Stomach smooth muscle (tissue), 2 donors: ENCODE measurements at regions not wholly inside any gene's neighbourhood (a gene's known extent, or its start where the extent isn't known, plus 50 kb on each side); places are given as distances from the start of the nearest gene placed in this dataset.

Experiments
- H3K27ac ChIP-seq: one replicate; pipeline ENCODE4 v1.7.0; 2013; ENCODE audit warnings: mild to moderate bottlenecking, low read length, inconsistent platforms
- H3K27me3 ChIP-seq, 2 donors: one replicate each; pipeline ENCODE4 v1.7.0; 2013; ENCODE audit warnings: low read length in 2 of 2; ENCODE audit not compliant: insufficient read depth in 2 of 2, control insufficient read depth in 1 of 2
- H3K36me3 ChIP-seq, 2 donors: one replicate each; pipeline ENCODE4 v1.7.0; 2013; ENCODE audit warnings: low read length in 2 of 2; ENCODE audit not compliant: control insufficient read depth in 2 of 2, insufficient read depth in 2 of 2
- H3K4me1 ChIP-seq: one replicate; pipeline ENCODE4 v1.7.0; 2013; ENCODE audit warnings: low read length; ENCODE audit not compliant: control insufficient read depth, insufficient read depth
- H3K4me3 ChIP-seq, 2 donors: one replicate each; pipeline ENCODE4 v1.7.0; 2013; ENCODE audit warnings: low read length in 2 of 2
- H3K9ac ChIP-seq, 2 donors: one replicate each; pipeline ENCODE4 v1.7.0; 2013; ENCODE audit warnings: low read length in 2 of 2, mild to moderate bottlenecking in 1 of 2
- H3K9me3 ChIP-seq, 2 donors: one replicate each; pipeline ENCODE4 v1.7.0; 2013; ENCODE audit warnings: low read length in 2 of 2; ENCODE audit not compliant: control insufficient read depth in 2 of 2
- donor health status: healthy.
- donor health status: Pancreatic carcinoma.

GRCh38 chr10:47061776-47062175, 150.5 kb downstream of the PTPN20 start:
- Histone ChIP-seq H3K9ac (no peak overlapping the region), H3K4me3 (no peak overlapping the region)

GRCh38 chr10:47062441-47063200, 151.4 kb downstream of the PTPN20 start:
- H3K27me3 ChIP-seq, result peaks cover 0 to 2% of the 10 kb centered on the region in 2 donors

More at GRCh38 chr10:47061776-47062175, 150.5 kb downstream of the PTPN20 start:
- Histone ChIP-seq H3K27ac (no peak overlapping the region), H3K9me3 (no peaks in the 10 kb centered on the region), H3K36me3 (no peaks in the 10 kb centered on the region), H3K4me1 (no peaks in the 10 kb centered on the region), H3K27me3 (peaks cover 0 to 2% of the 10 kb centered on the region in 2 donors)

GRCh38 chr10:47063858-47064257, 152.6 kb downstream of the PTPN20 start:
- H3K36me3 ChIP-seq, result no peaks in the 10 kb centered on the region

More at GRCh38 chr10:47062441-47063200, 151.4 kb downstream of the PTPN20 start:
- no peaks in the 10 kb centered on the region for H3K9me3 ChIP-seq
- H3K36me3 ChIP-seq, result no peaks in the 10 kb centered on the region
- H3K27ac ChIP-seq, result no peak overlapping the region
- no peaks in the 10 kb centered on the region for H3K4me1 ChIP-seq
- H3K9ac ChIP-seq, result no peak overlapping the region
- H3K4me3 ChIP-seq, result no peak overlapping the region

GRCh38 chr10:47065903-47066302, 154.7 kb downstream of the PTPN20 start:
- H3K4me3 ChIP-seq, result no peak overlapping the region
- H3K9ac ChIP-seq, result no peak overlapping the region
- H3K27ac ChIP-seq, result no peak overlapping the region
- no peaks in the 10 kb centered on the region for H3K9me3 ChIP-seq
- H3K36me3 ChIP-seq, result no peaks in the 10 kb centered on the region
- no peaks in the 10 kb centered on the region for H3K4me1 ChIP-seq
- no peaks in the 10 kb centered on the region for H3K27me3 ChIP-seq

More at GRCh38 chr10:47063858-47064257, 152.6 kb downstream of the PTPN20 start:
- Histone ChIP-seq H3K4me3 (no peak overlapping the region), H3K9me3 (no peaks in the 10 kb centered on the region), H3K27me3 (peaks cover 0 to 1% of the 10 kb centered on the region in 2 donors), H3K27ac (no peak overlapping the region), H3K9ac (no peak overlapping the region), H3K4me1 (no peaks in the 10 kb centered on the region)

GRCh38 chr10:47067949-47068940, 157.0 kb downstream of the PTPN20 start:
- Histone ChIP-seq H3K27me3 (no peaks in the 10 kb centered on the region), H3K9me3 (no peaks in the 10 kb centered on the region), H3K4me1 (no peaks in the 10 kb centered on the region), H3K4me3 (no peak overlapping the region), H3K36me3 (no peaks in the 10 kb centered on the region), H3K27ac (no peak overlapping the region), H3K9ac (no peak overlapping the region)

- H3K9ac ChIP-seq, result no peak overlapping the region
- H3K9me3 ChIP-seq, result no peaks in the 10 kb centered on the region
- H3K4me1 ChIP-seq, result no peaks in the 10 kb centered on the region
- no peak overlapping the region for H3K4me3 ChIP-seq
- H3K27me3 ChIP-seq, result no peaks in the 10 kb centered on the region
- H3K27ac ChIP-seq, result no peak overlapping the region
- no peaks in the 10 kb centered on the region for H3K36me3 ChIP-seq
Observed at GRCh38 chr10:47070541-47070940, 159.3 kb downstream of the PTPN20 start.

- Histone ChIP-seq H3K4me1 (no peaks in the 10 kb centered on the region), H3K9me3 (no peaks in the 10 kb centered on the region), H3K36me3 (no peaks in the 10 kb centered on the region), H3K27ac (no peak overlapping the region), H3K4me3 (no peak overlapping the region), H3K27me3 (no peaks in the 10 kb centered on the region), H3K9ac (no peak overlapping the region)
Observed at GRCh38 chr10:47071891-47072290, 160.7 kb downstream of the PTPN20 start.

- H3K36me3 ChIP-seq, result no peaks in the 10 kb centered on the region
- H3K4me1 ChIP-seq, result peaks cover 3% of the 10 kb centered on the region
- H3K27me3 ChIP-seq, result no peaks in the 10 kb centered on the region
- no peak overlapping the region for H3K9ac ChIP-seq
- no peaks in the 10 kb centered on the region for H3K9me3 ChIP-seq
- H3K27ac ChIP-seq, result no peak overlapping the region
- H3K4me3 ChIP-seq, result no peak overlapping the region
Observed at GRCh38 chr10:47073967-47074366, 162.7 kb downstream of the PTPN20 start.

- Histone ChIP-seq H3K4me1 (peaks cover 3% of the 10 kb centered on the region), H3K9me3 (no peaks in the 10 kb centered on the region), H3K36me3 (no peaks in the 10 kb centered on the region), H3K4me3 (no peak overlapping the region), H3K27ac (no peak overlapping the region), H3K27me3 (peaks cover 0 to 4% of the 10 kb centered on the region in 2 donors), H3K9ac (no peak overlapping the region)
Observed at GRCh38 chr10:47076949-47077361, 165.7 kb downstream of the PTPN20 start.

GRCh38 chr10:47077386-47077785, 166.2 kb downstream of the PTPN20 start:
- Histone ChIP-seq H3K4me1 (peaks cover 3% of the 10 kb centered on the region), H3K9ac (no peak overlapping the region), H3K27ac (no peak overlapping the region), H3K27me3 (peaks cover 0 to 4% of the 10 kb centered on the region in 2 donors), H3K36me3 (no peaks in the 10 kb centered on the region), H3K4me3 (no peak overlapping the region), H3K9me3 (no peaks in the 10 kb centered on the region)
